T-helper 1 cell treated with Interleukin-12 subunit alpha and Interleukin-12 subunit beta and Interleukin-4 antibody, amounts not matched to agents 30 μg/mL and 1 μg/mL, for 36 hours (primary cell): ENCODE measurements at regions not wholly inside any gene's neighbourhood (a gene's known extent, or its start where the extent isn't known, plus 50 kb on each side); places are given as distances from the start of the nearest gene placed in this dataset.

Source experiments
- H3K27ac Mint-ChIP-seq: one replicate; pipeline ENCODE4 v1.8.0; 2021; ENCODE audit warnings: mild to moderate bottlenecking, mixed read lengths
- H3K27me3 Mint-ChIP-seq: one replicate; pipeline ENCODE4 v1.8.0; 2021; ENCODE audit warnings: low read depth, mixed read lengths
- H3K36me3 Mint-ChIP-seq: one replicate; pipeline ENCODE4 v1.8.0; 2021; ENCODE audit warnings: low read depth, mixed read lengths
- H3K4me1 Mint-ChIP-seq: one replicate; pipeline ENCODE4 v1.8.0; 2021; ENCODE audit warnings: low read depth, mixed read lengths
- H3K4me3 Mint-ChIP-seq: one replicate; pipeline ENCODE4 v1.8.0; 2021; ENCODE audit warnings: mild to moderate bottlenecking, moderate library complexity, mixed read lengths
- H3K9me3 Mint-ChIP-seq: one replicate; pipeline ENCODE4 v1.8.0; 2021; ENCODE audit warnings: mixed read lengths

- Mint-ChIP-seq H3K27ac (no peak overlapping the region), H3K36me3 (no peaks in the 10 kb centered on the region), H3K4me1 (no peaks in the 10 kb centered on the region), H3K4me3 (no peak overlapping the region), H3K9me3 (peaks cover 4% of the 10 kb centered on the region), H3K27me3 (no peaks in the 10 kb centered on the region)
Measured at GRCh38 chr5:143515829-143516228, 112.3 kb upstream of the NR3C1 start.

GRCh38 chr5:143514616-143515335 lies 111.3 kb upstream of the NR3C1 start:
- H3K27ac Mint-ChIP-seq: no peak overlapping the region
- peaks cover 4% of the 10 kb centered on the region for H3K9me3 Mint-ChIP-seq
- no peaks in the 10 kb centered on the region for H3K4me1 Mint-ChIP-seq

GRCh38 chr5:143513720-143514119 lies 110.2 kb upstream of the NR3C1 start:
- Mint-ChIP-seq H3K4me1 (no peaks in the 10 kb centered on the region), H3K27me3 (no peaks in the 10 kb centered on the region), H3K9me3 (peaks cover 4% of the 10 kb centered on the region), H3K4me3 (no peak overlapping the region), H3K27ac (no peak overlapping the region), H3K36me3 (no peaks in the 10 kb centered on the region)

More at GRCh38 chr5:143514616-143515335, 111.3 kb upstream of the NR3C1 start:
- Mint-ChIP-seq H3K36me3 (no peaks in the 10 kb centered on the region), H3K4me3 (no peak overlapping the region), H3K27me3 (no peaks in the 10 kb centered on the region)

GRCh38 chr5:143511736-143512135 lies 108.2 kb upstream of the NR3C1 start:
- Mint-ChIP-seq H3K9me3 (peaks cover 4% of the 10 kb centered on the region), H3K4me3 (no peak overlapping the region), H3K27me3 (no peaks in the 10 kb centered on the region), H3K27ac (no peak overlapping the region), H3K4me1 (no peaks in the 10 kb centered on the region), H3K36me3 (no peaks in the 10 kb centered on the region)

GRCh38 chr5:143509758-143510221 lies 106.3 kb upstream of the NR3C1 start:
- H3K27ac Mint-ChIP-seq: no peak overlapping the region
- no peak overlapping the region for H3K4me3 Mint-ChIP-seq
- H3K4me1 Mint-ChIP-seq: no peaks in the 10 kb centered on the region
- no peaks in the 10 kb centered on the region for H3K27me3 Mint-ChIP-seq
- H3K36me3 Mint-ChIP-seq: no peaks in the 10 kb centered on the region
- H3K9me3 Mint-ChIP-seq: peaks cover 4% of the 10 kb centered on the region

- H3K4me1 Mint-ChIP-seq: no peaks in the 10 kb centered on the region
- H3K9me3 Mint-ChIP-seq: no peaks in the 10 kb centered on the region
- no peak overlapping the region for H3K27ac Mint-ChIP-seq
- H3K36me3 Mint-ChIP-seq: no peaks in the 10 kb centered on the region
- no peak overlapping the region for H3K4me3 Mint-ChIP-seq
- H3K27me3 Mint-ChIP-seq: no peaks in the 10 kb centered on the region
Measured at GRCh38 chr5:143506836-143507552, 103.5 kb upstream of the NR3C1 start.

- Mint-ChIP-seq H3K27me3 (no peaks in the 10 kb centered on the region), H3K4me1 (no peaks in the 10 kb centered on the region), H3K27ac (no peak overlapping the region), H3K9me3 (no peaks in the 10 kb centered on the region), H3K4me3 (no peak overlapping the region), H3K36me3 (no peaks in the 10 kb centered on the region)
Measured at GRCh38 chr5:143505934-143506333, 102.4 kb upstream of the NR3C1 start.

GRCh38 chr5:143505354-143505753 lies 101.9 kb upstream of the NR3C1 start:
- no peaks in the 10 kb centered on the region for H3K36me3 Mint-ChIP-seq
- H3K4me1 Mint-ChIP-seq: no peaks in the 10 kb centered on the region
- no peaks in the 10 kb centered on the region for H3K9me3 Mint-ChIP-seq
- no peak overlapping the region for H3K4me3 Mint-ChIP-seq
- no peaks in the 10 kb centered on the region for H3K27me3 Mint-ChIP-seq
- H3K27ac Mint-ChIP-seq: no peak overlapping the region

- H3K27me3 Mint-ChIP-seq: no peaks in the 10 kb centered on the region
- H3K9me3 Mint-ChIP-seq: no peaks in the 10 kb centered on the region
- no peak overlapping the region for H3K27ac Mint-ChIP-seq
- no peaks in the 10 kb centered on the region for H3K4me1 Mint-ChIP-seq
- no peaks in the 10 kb centered on the region for H3K36me3 Mint-ChIP-seq
- no peak overlapping the region for H3K4me3 Mint-ChIP-seq
Measured at GRCh38 chr5:143501310-143502044, 98.0 kb upstream of the NR3C1 start.

- H3K27ac Mint-ChIP-seq: no peak overlapping the region
- no peaks in the 10 kb centered on the region for H3K27me3 Mint-ChIP-seq
- H3K4me3 Mint-ChIP-seq: no peak overlapping the region
- H3K36me3 Mint-ChIP-seq: no peaks in the 10 kb centered on the region
- no peaks in the 10 kb centered on the region for H3K4me1 Mint-ChIP-seq
- no peaks in the 10 kb centered on the region for H3K9me3 Mint-ChIP-seq
Measured at GRCh38 chr5:143499480-143500114, 96.1 kb upstream of the NR3C1 start.

GRCh38 chr5:143498821-143499220 lies 95.3 kb upstream of the NR3C1 start:
- Mint-ChIP-seq H3K36me3 (no peaks in the 10 kb centered on the region), H3K9me3 (no peaks in the 10 kb centered on the region), H3K4me3 (no peak overlapping the region), H3K27ac (no peak overlapping the region), H3K4me1 (no peaks in the 10 kb centered on the region), H3K27me3 (no peaks in the 10 kb centered on the region)

- H3K4me1 Mint-ChIP-seq: no peaks in the 10 kb centered on the region
- no peaks in the 10 kb centered on the region for H3K9me3 Mint-ChIP-seq
- no peak overlapping the region for H3K27ac Mint-ChIP-seq
- no peaks in the 10 kb centered on the region for H3K27me3 Mint-ChIP-seq
- no peaks in the 10 kb centered on the region for H3K36me3 Mint-ChIP-seq
- H3K4me3 Mint-ChIP-seq: no peak overlapping the region
Measured at GRCh38 chr5:143497749-143498148, 94.3 kb upstream of the NR3C1 start.

- Mint-ChIP-seq H3K4me3 (no peak overlapping the region), H3K36me3 (no peaks in the 10 kb centered on the region), H3K4me1 (no peaks in the 10 kb centered on the region), H3K27ac (no peak overlapping the region), H3K27me3 (no peaks in the 10 kb centered on the region), H3K9me3 (no peaks in the 10 kb centered on the region)
Measured at GRCh38 chr5:143496943-143497342, 93.5 kb upstream of the NR3C1 start.

- Mint-ChIP-seq H3K27me3 (no peaks in the 10 kb centered on the region), H3K36me3 (no peaks in the 10 kb centered on the region), H3K4me1 (no peaks in the 10 kb centered on the region), H3K4me3 (no peak overlapping the region), H3K27ac (no peak overlapping the region), H3K9me3 (no peaks in the 10 kb centered on the region)
Measured at GRCh38 chr5:143495821-143496275, 92.4 kb upstream of the NR3C1 start.
